Suppressor macrophage treated with lipopolysaccharide for 1 hour (primary cell): ENCODE measurements at regions not wholly inside any gene's neighbourhood (a gene's known extent, or its start where the extent isn't known, plus 50 kb on each side); places are given as distances from the start of the nearest gene placed in this dataset.
A peak's percentile ranks its signal among the peaks of the same experiment; 100 is the strongest.
"Not testable (repeated sequence)": the region's sequence is repeated elsewhere in the genome, so short reads cannot be mapped to it uniquely, and the experiment has no call there.

ENCODE experiments used
- DNase-seq, 3 donors: peaks; one replicate each; pipeline ENCODE4 v3.0.0-alpha.2; 2020 to 2022

DNA sequence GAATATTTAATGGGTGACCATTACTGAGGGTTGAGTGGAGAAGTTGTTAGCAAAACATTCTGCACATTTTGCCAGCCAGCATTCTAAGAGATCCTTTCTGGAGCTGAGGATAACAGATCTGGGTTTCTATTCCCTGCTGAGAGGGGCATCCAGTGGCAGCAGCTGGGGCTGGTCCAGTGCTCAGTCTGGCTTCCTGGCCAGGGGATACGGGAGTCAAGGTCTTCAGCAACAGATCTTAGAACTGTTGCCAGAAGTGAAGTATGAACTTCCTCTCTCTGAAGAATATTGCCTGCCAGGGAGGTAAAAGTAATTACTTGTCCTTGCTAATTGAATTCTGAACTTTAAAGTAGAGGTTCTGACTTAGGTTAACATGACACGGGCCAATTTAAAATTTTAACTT lies 568.4 kb downstream of the REEP3 start:
- DNase-seq, result no peak

DNA sequence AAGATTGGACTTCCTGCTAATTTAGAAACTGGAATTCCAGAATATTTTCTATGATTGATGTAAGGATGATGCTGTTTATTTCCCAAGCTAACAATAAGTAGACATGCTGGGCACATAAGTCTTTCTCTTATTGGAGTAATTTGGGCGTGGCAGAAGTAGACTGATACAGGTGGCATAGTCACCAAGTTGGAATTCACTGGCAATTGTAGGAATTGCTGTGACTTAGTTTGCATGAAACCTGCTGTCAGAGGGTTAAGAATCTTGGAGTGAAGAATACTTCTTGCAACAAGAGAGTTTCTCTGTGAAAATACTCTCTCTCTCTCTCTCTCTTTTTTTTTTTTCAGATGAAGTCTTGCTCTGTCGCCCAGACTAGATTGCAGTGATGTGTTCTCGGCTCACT lies 569.7 kb downstream of the REEP3 start:
- DNase-seq, result no peak

DNA sequence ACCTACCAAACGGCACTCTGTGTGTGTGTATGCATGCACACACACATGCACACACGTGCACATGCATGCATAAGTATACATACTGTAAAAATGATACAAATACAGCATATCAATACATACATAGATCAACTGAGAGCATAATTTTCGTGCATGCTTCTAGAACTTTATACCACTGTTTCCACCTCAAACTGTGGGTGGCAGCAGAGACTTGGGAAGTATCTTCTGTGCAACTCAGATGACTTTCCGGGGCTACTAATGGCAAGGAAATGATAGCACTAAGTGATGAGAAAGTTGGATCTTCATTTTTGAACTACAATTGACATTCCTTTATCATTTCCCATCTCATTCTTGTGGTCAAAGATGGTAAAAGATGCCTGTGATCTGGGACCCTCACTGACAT lies 570.7 kb downstream of the REEP3 start:
- peak in 2 of 3 donors; percentile 3 to 10 for DNase-seq

DNA sequence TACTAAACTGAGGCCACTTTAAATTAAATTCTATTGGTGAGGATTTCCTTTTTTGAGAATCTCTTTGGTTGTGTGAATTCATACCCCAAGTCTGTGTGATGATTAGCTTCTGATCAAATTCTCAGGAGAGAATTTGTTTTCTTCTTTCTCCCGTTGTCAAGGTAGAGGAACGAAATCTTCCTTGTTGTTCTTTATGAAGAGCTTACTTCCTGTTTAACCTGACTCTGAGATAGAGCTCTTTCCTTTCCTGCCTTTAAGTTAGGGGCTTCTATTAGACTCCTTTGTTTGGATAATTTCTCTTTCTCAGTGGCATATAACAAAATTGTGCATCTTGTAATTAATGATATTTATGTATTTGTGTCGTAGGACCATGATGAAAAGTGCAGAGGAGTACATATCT lies 572.1 kb downstream of the REEP3 start:
- no peak for DNase-seq

DNA sequence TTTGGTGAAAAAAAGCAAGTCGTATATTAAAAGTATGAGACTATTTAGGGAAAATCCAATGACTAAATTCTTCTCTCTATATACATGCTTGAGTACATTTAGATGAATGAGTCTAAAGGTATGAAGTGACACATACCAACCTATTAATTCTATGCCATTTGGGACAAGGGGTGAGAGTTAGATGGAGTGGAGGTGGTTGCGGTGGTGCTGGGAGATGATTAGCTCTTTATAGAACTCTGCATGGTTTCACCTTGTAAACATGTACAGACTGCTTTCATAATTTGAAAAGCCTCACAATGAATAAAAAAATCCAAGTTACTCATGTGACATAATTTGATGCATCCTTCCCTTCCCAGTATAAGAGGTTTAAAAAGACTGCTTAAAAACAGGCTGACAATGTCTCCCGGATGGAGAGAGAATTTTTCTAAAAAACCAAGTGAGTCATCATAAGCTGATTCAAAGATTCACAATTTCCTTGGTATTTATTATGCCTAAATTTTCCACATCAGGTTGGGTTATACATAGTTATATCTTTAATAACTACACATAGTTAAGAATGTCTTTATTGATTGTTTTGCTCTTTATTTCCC lies 572.8 kb downstream of the REEP3 start:
- no peak for DNase-seq

DNA sequence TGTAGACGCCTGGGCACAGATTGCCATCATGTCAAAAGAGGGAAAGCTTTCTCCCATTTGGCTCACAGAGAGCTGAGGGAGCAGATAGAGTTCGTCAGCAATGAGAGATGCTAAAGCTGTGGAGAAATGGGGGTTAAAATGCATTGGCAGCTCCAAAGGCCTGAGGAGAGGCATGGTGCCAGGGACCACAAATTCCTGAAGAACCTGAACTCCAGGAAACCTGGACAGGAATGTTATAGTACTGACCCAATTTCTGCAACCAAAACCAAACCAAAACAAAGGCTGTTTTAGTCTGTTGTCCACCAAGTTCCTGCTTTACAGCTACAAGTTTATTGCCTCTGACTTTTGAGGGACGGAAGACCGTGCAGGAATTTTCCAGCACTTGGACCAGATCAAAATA lies 575.7 kb downstream of the REEP3 start:
- no peak for DNase-seq

DNA sequence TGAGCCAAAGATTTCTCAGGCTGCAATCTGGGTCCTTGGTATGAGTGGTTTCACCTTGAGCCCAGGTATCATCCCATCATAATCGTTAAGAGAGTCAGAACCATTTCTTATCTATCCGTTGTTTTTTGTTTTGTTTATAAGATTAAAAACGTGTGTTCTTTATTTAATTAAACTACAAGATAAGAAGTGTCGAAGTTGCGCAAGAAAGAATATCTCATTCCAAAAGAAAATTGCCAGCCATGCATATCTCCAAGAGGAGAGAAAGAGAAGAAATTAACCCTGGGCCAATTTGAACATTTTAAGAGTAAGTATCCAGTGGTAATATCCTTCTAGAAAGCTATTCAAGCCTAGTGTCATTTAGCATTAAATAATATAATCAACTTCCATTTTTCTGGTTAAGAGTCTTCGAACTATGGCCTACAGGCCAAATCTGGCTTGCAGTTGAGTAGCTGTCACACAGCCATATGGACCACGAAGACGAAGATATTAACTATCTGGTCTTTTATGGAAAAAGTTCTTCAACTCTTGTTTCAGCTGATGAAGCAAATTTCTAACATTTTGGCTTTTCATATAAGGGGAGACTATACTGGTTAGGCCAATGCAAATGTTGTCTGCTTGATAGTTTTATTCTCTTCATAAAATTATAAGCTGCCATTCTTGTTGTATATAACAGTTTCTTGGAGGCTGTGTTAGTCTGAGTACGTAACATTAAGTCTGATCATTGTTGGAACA lies 576.4 kb downstream of the REEP3 start:
- DNase-seq, result no peak

DNA sequence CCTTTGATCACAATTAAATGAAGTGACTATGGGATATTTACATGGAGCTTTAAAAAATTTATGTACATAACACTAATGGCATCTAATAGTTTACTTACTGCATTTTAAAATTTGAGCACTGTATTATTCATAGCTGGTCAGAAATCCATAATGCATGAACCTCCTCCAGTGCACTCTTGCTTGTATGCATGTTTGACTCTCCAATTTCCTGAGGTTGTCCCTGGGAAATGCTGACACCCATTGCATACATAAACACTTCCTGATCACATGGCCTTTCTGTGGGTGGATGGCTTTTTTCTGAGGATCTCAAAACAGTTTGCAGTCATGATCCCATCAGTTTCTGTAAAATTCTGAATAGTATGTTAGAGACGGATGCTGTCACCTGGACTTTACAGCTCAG lies 577.8 kb downstream of the REEP3 start:
- no peak for DNase-seq

DNA sequence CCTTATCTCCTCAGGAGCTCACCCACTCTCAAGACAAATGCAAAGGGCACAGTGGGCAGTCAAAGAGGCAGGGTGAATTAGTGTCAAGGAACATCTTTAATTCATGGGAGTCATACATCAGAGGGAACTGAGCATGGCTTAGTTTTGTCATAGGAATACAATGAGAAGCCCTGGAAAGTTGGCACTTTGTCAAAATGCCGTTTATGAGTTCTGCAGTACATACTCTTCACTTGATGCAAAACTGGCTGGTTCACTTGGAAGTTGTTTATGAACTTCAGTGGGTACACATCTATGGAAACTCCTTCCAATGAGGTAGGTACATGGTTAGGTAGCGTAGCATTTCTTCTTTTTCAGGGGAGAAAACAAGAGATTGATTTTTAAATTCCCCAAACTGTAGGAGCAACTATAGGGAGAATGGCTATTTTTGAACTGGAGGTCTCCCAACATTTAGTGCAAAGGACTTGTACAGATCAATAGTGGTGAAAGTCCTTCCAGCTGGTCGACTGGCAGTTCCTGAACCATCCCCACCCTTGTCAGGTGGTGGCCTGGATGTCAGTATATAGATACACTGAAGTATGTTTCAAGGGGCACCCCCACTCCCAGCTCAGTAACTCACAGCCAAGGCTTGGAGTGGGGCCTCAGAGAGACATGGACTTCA lies 580.5 kb downstream of the REEP3 start:
- DNase-seq, result no peak

DNA sequence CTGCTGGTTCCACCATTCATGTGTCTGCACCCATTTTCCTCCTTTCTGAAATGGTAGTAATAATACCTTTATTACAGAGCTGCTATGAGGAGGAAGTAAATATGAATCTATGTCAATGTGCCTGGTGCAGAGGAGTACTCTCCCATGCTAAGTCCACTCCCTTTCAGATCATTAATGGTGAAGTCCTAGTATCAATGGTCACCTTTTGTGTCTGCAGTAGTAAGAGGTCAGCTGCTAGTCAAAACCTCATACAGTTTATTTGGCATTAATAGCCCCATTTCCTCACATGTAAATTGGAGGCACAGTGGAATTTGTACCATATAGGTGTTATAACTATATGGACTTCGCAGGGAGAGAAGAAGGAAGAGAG lies 581.0 kb downstream of the REEP3 start:
- DNase-seq, result no peak

DNA sequence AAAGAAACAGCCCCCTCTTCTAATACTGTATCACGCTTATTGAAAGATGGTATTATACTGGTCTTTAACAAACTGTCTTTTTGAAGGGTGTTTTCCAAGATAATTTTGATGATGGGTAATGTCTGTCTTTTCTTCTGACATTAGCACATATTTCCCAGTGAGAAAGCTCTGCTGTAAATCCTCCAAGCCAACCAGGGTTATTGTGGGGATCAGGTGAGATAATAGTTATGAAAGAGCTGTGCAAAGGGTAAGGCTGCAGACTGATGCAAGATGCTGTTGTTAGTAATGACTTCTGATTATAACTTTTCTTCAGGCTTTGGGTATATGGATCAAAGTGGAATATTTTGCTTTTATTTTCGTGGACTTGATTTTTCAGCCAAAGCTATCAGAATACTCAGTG lies 581.7 kb downstream of the REEP3 start:
- DNase-seq, result no peak

DNA sequence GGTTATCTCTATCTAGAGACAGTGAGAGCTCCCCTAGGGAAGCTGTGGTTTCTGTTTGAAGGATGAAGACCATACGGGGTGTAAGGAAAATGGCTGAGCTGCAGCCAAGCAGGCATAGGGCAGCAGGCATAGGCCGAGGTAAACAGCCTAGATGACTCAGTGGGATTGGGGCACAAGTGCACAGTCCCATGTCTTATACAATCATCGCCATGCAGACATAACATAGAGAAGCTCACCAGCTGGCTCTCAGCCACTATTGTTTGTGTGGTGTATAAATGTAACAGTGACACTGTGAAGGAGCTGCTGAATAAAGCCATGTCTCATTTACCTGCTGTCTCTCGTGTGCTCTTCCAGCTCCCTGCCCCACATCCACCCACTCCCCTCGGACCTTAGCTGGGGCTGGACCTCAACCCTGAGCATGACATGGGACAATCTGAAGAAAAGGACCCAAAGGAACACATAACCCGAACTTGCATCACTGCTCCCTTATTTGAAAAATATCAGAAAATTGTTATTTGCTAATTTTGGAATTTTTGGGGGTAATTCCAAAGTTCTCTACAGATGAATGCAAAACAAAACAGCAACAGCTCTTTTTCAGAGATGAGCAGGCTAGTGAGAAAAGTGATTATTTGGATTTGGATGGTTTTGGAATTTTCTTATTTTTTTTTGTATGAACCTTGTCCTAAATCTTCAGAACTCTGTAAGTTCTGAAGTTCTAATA lies 582.7 kb downstream of the REEP3 start:
- DNase-seq, result peak; percentile 21 to 59 (median 43)

DNA sequence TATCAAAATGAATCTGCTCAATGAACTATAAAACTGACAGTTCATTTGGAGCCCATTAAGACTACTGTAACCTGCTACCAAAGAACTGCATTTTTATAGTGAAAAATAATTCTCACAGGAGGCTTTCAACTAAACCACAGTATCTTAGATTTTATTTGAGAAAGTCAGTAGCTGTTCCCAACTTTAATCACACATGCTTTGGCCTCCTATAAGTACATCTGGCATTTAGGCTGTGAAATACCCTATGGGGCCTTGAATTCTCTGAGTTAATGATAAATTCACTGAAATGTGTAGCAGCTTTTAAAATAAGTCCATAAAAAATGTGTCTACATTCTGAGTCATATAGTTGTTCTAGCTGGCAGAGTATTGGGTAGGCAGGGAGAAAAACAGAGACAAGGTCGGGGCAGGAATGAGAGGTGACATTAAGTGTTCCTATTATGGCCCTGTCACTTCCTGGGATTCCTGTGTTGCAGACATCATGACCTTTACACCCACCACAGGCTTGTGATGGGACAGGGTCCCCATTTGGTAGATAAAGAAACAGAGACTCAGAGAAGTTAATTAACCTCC lies 588.8 kb downstream of the REEP3 start:
- DNase-seq, result no peak

DNA sequence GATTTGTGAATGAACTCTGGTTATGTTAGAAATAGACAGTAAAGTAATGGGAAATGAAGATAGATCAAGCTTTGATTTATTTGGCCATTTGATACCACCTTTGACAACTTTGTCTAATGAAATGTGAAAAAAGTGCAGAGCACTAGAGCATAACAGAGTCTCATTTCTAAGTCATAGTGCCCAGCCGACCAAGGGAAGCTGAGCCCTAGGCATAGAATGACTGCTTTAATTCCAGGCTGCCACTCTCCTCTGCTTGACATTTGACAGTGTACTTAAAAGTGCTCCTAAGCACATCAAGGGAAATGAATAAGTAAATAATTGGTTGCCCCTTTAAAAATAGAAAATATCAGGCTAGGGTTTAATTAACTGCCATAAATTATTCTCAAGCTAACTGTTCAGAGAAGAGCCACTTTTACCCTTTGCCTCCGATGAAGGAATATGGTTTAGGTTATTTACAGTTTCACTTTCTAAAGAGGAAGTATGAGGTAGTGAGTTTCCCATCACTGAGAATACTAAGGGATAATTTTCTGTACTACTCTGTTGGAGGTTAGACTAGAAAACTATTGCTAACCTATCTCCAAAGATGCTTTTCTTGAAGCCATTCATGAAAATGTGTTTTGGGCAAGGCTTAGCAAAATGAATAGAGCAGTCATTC lies 591.6 kb downstream of the REEP3 start:
- DNase-seq, result peak; percentile 17 to 52 (median 42)

DNA sequence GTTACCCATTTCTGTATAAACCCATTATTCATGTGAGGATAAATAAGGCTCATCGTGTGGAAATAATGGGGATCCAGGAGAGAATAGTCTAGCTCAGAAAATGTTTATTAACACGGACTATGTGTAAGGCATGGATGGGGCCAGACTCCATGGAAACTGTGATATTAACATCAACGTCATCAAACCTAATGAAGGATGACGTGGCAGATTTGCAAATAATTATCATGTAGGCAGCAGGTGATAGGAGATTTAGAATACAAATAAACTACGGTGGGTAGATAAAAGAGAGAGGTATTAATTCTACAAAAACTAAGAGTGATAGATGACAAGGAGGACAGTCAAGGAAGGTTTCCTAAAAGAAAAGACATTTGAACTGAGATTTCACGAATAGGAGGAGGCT lies 592.2 kb downstream of the REEP3 start:
- DNase-seq, result no peak

DNA sequence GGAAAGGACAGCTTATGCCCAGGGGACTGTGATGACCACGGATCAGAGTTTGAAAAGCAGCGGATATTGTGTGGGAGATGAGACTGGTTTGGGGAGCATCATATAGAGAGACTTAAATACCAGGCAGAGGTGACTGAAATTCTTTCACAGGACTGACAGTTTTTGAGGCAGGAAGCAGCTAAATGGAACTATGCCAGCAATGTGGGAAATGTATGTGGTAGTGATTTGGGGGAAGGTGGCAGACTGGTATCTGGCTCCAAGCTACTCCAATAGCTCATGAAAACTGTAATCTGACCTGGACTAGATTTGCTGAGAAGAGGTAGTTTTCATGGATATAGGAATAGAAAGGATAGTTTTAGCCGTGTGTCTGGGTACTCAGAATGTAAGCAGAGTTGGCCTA lies 592.6 kb downstream of the REEP3 start:
- no peak for DNase-seq

DNA sequence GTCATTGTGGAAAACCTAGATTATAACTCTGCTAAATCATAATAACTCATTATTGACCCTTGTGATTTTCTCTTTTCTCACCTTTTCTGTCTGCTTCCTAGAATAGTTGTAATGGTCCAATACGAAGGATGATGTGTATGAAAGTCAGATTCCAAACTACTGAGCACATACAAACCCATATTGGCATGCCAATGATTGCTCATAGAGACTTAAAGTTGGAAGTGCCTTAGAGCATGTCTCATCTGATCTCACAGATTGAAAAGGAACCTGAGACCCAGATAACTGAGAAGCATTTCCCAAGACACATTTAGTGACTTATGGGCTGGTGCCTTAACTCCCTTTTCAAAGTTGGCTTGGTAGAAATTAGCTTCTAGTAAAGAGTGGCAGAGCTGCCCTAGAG lies 594.3 kb downstream of the REEP3 start:
- DNase-seq, result no peak

DNA sequence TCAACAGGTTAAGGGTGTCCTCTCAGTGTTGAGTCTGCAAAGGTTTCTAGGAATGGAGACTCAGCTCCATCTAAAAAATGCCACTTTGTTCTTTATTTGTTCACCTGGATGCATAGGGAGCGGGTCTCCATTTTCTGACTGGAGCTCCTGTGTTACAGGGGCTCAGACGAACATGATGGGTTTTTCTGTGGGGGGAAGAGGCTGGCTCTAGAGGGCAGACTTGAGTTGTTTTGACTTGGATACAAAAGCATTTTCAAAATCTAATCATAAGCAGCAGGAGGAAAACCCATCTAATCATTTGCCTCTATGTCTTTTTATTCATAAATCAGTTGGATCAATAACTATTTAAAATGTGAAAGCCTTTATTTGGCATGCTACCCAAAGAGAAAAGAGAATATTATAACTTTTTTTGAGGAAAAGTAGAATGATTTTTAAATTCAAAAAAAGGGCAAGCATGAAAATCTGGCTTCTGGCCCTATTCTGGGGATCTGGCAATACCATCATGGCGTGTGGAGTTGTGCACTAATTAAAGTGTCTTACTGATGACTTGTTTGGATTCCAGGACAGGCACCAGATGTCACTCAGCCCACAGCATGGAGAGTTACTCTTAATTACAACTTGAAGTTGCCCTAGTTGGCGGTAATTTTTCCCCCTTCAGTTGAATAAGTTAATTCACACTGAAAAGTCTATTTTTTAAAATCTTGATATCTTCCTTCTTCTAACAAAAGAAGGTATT lies 594.9 kb downstream of the REEP3 start:
- peak in 2 of 3 donors; percentile 4 to 6 for DNase-seq

DNA sequence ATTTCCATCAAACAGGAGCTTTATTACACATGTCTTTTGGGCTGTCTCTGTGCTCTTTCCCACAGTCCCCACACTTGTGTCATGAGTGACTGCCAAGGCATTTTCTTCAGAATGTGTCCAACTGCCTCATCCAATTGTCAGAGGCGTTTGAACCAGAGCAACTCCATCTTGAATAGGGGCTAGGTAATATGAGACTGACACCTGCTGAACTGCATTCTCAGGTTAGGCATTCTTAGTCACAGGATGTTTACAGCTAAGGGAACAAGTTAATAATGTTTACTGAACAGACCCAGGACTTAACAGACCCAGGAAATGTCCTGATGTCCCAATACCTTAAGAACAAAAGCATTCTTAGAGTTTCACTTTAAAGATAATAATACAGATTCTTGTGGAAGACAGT lies 595.5 kb downstream of the REEP3 start:
- no peak for DNase-seq

DNA sequence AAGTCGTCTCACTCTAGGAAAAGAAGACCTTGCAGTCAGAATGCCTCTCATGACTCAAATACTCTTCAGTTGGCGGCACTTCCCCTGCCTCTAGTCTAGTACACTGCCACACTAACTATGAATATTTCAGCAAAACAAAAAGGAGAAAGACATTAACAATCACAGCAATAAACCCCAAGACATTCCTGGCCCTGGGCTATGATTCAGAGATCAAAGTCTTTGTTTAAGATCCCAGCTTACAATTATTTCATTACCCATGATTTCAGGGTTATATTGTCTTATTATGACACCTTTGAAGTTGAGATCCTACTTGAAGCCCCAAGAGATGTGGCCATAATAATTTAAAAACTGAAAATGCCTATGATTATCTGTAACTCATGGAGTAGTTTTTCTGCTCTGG lies 597.5 kb downstream of the REEP3 start:
- DNase-seq, result no peak

DNA sequence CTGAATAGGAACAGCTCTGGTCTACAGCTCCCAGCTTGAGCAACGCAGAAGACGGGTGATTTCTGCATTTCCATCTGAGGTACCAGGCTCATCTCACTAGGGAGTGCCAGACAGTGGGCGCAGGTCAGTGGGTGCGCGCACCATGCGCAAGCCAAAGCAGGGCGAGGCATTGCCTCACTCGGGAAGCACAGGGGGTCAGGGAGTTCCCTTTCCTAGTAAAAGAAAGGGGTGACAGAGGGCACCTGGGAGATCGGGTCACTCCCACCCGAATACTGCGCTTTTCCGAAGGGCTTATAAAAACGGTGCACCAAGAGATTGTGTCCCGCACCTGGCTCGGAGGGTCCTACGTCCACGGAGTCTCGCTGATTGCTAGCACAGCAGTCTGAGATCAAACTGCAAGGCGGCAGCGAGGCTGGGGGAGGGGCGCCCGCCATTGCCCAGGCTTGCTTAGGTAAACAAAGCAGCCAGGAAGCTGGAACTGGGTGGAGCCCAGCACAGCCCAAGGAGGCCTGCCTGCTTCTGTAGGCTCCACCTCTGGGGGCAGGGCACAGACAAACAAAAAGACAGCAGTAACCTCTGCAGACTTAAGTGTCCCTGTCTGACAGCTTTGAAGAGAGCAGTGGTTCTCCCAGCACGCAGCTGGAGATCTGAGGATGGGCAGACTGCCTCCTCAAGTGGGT lies 599.2 kb downstream of the REEP3 start:
- DNase-seq, result not testable (repeated sequence)

DNA sequence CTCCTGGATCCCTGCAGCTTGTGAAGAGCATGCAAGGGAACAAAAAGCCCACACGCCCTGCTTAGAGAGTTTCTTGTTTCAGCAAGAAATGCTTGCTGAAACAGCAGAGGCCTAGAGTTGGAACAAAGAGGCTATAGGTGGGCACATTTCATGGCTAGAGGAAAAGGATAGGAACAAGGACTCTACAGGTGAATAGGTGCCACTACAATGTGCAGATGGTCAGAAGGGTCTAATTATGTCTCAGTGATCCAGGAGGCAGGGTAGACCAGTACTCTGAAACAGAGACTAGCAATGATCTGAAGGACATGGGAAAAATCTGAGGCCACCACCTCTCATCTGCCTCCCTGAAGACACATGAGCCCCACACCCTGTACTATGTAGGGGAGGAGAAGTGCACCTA lies 609.0 kb downstream of the REEP3 start:
- DNase-seq, result no peak
